ENCODE measurements at regions not wholly inside any gene's neighbourhood (a gene's known extent, or its start where the extent isn't known, plus 50 kb on each side); places are given as distances from the start of the nearest gene placed in this dataset.

GRCh38 chr10:57420881-57421280 lies 846.8 kb downstream of the IPMK start:
- TF ChIP-seq, protein P1, sequence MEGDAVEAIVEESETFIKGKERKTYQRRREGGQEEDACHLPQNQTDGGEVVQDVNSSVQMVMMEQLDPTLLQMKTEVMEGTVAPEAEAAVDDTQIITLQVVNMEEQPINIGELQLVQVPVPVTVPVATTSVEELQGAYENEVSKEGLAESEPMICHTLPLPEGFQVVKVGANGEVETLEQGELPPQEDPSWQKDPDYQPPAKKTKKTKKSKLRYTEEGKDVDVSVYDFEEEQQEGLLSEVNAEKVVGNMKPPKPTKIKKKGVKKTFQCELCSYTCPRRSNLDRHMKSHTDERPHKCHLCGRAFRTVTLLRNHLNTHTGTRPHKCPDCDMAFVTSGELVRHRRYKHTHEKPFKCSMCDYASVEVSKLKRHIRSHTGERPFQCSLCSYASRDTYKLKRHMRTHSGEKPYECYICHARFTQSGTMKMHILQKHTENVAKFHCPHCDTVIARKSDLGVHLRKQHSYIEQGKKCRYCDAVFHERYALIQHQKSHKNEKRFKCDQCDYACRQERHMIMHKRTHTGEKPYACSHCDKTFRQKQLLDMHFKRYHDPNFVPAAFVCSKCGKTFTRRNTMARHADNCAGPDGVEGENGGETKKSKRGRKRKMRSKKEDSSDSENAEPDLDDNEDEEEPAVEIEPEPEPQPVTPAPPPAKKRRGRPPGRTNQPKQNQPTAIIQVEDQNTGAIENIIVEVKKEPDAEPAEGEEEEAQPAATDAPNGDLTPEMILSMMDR (IDR thresholded peaks at IDR 0.05): no peak
- no peak for TF ChIP-seq POLR2A (IDR thresholded peaks at IDR 0.05)

Data from tibial nerve (tissue), 3 donors.